Neural progenitor cell (in vitro differentiated cells): ENCODE measurements at regions not wholly inside any gene's neighbourhood (a gene's known extent, or its start where the extent isn't known, plus 50 kb on each side); places are given as distances from the start of the nearest gene placed in this dataset.

Source experiments
- EZH2phosphoT487 ChIP-seq: fragments of 200-600 bp; sonication (generic); IDR thresholded peaks from 2 replicates; pipeline ENCODE4 v1.6.1; 2017; ENCODE audit warnings: antibody characterized with exemption
- TF ChIP-seq, protein P1 (sequence below): fragments of 200-600 bp; sonication (generic); IDR thresholded peaks from 2 replicates; pipeline ENCODE4 v1.5.1; 2017; ENCODE audit warnings: antibody characterized with exemption, mild to moderate bottlenecking

DNA sequence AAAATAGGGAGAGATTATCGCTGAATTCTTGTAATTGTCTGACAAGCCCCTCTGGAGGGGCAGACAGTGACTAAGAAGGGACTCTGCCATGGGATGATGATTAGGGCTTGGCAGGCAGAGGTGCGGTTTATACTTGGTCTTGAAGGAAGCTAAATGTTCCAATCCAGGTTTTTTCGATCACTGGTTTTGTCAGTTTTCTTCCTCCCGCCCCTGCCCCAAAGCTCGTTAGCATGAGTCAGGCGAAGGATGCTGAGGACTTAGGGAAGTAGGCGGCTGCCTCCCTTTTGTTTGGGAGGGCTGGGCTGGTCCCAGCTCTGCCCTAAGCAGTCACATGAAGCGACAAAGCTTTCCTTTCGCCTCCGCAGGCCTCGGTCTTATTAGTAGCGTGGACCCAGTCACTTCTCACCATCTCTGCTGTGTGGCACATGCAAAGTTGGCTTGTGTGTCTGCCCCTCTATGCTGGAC lies 314.2 kb downstream of the CDC5L start:
- TF ChIP-seq, protein P1, sequence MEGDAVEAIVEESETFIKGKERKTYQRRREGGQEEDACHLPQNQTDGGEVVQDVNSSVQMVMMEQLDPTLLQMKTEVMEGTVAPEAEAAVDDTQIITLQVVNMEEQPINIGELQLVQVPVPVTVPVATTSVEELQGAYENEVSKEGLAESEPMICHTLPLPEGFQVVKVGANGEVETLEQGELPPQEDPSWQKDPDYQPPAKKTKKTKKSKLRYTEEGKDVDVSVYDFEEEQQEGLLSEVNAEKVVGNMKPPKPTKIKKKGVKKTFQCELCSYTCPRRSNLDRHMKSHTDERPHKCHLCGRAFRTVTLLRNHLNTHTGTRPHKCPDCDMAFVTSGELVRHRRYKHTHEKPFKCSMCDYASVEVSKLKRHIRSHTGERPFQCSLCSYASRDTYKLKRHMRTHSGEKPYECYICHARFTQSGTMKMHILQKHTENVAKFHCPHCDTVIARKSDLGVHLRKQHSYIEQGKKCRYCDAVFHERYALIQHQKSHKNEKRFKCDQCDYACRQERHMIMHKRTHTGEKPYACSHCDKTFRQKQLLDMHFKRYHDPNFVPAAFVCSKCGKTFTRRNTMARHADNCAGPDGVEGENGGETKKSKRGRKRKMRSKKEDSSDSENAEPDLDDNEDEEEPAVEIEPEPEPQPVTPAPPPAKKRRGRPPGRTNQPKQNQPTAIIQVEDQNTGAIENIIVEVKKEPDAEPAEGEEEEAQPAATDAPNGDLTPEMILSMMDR: no peak
- no peak for TF ChIP-seq EZH2phosphoT487
